Upper lobe of right lung (tissue), 1 donor: ENCODE measurements at regions not wholly inside any gene's neighbourhood (a gene's known extent, or its start where the extent isn't known, plus 50 kb on each side); places are given as distances from the start of the nearest gene placed in this dataset.

Experiments used
- ATAC-seq: fragments of 200-7000 bp; cut with Tn5 transposase; one replicate; pipeline ENCODE4 v1.9.1; 2020; ENCODE audit warnings: mild to moderate bottlenecking, moderate library complexity
- DNase-seq: peaks from one replicate; pipeline ENCODE4 v3.0.0-alpha.2; 2020
- H3K27ac ChIP-seq: fragments of 200-600 bp; one replicate; pipeline ENCODE4 v1.8.0; 2022
- H3K27me3 ChIP-seq: fragments of 200-600 bp; one replicate; pipeline ENCODE4 v1.8.0; 2022; ENCODE audit warnings: mild to moderate bottlenecking
- H3K36me3 ChIP-seq: fragments of 200-600 bp; one replicate; pipeline ENCODE4 v1.8.0; 2022
- H3K4me1 ChIP-seq: fragments of 200-600 bp; one replicate; pipeline ENCODE4 v1.8.0; 2022
- H3K4me3 ChIP-seq: fragments of 200-600 bp; one replicate; pipeline ENCODE4 v1.8.0; 2022; ENCODE audit warnings: mild to moderate bottlenecking
- H3K9me3 ChIP-seq: fragments of 200-600 bp; one replicate; pipeline ENCODE4 v1.8.0; 2022
- intact Hi-C: fragments of 100-400 bp; cut with DNase I; formaldehyde crosslinking; loops from one replicate; pipeline ENCODE4 v1.11.0; 2022
- TF ChIP-seq, protein P1 (sequence below): fragments of 200-600 bp; IDR thresholded peaks from one replicate; pipeline ENCODE4 v1.8.0; 2022; ENCODE audit warnings: antibody characterized with exemption
- donor health status: DM: no; HTN: yes; CAD: no; lungs with severe emphysema.

DNA sequence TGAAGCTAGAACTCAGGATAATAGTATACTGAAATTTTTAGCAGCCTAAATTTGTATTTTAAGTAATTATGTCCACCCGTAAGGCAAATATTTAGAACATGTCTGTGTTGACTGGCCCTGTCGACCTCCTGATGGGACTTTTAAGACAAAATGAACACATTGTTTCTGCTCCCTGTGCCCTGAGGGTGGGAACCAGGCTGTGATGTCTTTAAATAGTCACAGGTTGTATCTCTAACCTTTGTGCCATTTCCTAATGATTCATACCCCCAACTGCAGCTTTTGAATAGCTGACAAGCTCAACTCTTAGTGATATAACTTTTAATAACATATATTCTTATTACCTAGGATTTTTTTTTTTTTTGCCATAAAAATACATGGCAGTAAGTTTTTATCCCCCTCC is 494.9 kb upstream of the AKR1E2 start:
- Histone ChIP-seq H3K9me3 (peaks cover 7% of the 10 kb centered on the region), H3K27ac (no peak overlapping the region), H3K4me1 (no peaks in the 10 kb centered on the region), H3K36me3 (no peaks in the 10 kb centered on the region), H3K4me3 (no peak overlapping the region), H3K27me3 (no peaks in the 10 kb centered on the region)
- intact Hi-C loops = no loop called here
- ATAC-seq (no peak), DNase-seq (no peak)
- TF ChIP-seq, protein P1, sequence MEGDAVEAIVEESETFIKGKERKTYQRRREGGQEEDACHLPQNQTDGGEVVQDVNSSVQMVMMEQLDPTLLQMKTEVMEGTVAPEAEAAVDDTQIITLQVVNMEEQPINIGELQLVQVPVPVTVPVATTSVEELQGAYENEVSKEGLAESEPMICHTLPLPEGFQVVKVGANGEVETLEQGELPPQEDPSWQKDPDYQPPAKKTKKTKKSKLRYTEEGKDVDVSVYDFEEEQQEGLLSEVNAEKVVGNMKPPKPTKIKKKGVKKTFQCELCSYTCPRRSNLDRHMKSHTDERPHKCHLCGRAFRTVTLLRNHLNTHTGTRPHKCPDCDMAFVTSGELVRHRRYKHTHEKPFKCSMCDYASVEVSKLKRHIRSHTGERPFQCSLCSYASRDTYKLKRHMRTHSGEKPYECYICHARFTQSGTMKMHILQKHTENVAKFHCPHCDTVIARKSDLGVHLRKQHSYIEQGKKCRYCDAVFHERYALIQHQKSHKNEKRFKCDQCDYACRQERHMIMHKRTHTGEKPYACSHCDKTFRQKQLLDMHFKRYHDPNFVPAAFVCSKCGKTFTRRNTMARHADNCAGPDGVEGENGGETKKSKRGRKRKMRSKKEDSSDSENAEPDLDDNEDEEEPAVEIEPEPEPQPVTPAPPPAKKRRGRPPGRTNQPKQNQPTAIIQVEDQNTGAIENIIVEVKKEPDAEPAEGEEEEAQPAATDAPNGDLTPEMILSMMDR = no peak

DNA sequence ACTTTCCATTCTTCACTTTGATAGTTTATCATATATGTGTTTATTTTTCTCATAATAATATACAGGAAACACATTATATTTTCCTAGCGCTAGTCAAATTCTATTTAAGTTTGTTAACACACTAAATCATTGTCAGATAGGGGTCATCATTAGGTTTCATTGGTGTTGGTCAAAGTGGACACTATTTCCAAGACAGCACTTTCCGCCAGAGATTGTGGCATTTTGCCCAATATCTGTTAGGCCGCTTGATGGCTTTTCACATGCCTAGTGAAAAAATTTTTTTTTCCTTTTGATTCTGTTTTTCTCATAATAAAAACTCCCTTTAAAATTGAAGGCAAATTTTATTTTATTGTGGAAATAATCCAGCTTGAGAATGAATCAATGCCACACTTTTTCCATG is 495.4 kb upstream of the AKR1E2 start:
- Histone ChIP-seq H3K36me3 (no peaks in the 10 kb centered on the region), H3K9me3 (peaks cover 7% of the 10 kb centered on the region), H3K4me3 (no peak overlapping the region), H3K27me3 (no peaks in the 10 kb centered on the region), H3K4me1 (no peaks in the 10 kb centered on the region), H3K27ac (no peak overlapping the region)
- ATAC-seq (no peak), DNase-seq (no peak)
- TF ChIP-seq, protein P1 = no peak
- intact Hi-C loops = no loop called here

DNA sequence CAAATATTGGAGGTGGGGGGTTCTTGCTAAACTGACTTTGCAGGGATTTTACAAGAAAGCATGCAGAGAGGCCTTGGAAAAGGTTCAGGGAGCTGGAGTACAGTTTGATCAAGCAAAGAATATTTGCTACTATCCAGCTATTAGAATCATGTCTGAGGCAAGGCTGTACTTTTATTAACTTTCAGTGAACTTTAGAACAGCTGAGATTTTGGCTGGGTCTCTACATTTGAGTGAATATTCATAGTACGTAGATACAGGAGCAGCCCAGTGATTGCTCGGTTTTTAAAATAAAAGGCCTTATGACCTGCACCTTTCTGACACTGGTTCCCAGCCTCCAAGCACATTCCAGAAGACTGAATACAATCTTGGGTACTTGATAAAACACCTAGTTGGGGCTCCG is 496.8 kb upstream of the AKR1E2 start:
- Histone ChIP-seq H3K4me1 (no peaks in the 10 kb centered on the region), H3K4me3 (no peak overlapping the region), H3K27ac (no peak overlapping the region), H3K36me3 (no peaks in the 10 kb centered on the region), H3K27me3 (no peaks in the 10 kb centered on the region), H3K9me3 (peaks cover 7% of the 10 kb centered on the region)
- intact Hi-C loops = no loop called here
- ATAC-seq (no peak), DNase-seq (no peak)
- TF ChIP-seq, protein P1 = no peak

DNA sequence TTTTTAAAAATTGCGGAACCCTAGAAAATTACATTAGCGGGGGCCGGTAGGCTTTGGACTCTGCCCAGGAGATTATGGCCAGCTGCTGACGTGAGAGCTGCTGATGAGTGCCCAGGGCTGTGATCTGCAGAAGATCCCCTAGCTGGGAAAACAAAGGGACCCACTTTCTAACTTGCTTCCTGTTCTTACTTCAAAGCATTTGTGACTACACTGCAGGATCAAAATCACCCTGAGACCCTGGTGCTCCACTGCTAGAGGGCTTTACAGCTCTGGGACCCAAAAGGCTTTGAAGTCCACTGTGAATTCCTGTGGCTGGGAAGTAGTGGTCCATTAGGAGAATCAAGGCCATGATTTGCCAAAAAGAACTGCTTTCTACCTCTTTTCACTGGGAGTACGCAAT is 499.4 kb upstream of the AKR1E2 start:
- intact Hi-C loops = no loop called here

DNA sequence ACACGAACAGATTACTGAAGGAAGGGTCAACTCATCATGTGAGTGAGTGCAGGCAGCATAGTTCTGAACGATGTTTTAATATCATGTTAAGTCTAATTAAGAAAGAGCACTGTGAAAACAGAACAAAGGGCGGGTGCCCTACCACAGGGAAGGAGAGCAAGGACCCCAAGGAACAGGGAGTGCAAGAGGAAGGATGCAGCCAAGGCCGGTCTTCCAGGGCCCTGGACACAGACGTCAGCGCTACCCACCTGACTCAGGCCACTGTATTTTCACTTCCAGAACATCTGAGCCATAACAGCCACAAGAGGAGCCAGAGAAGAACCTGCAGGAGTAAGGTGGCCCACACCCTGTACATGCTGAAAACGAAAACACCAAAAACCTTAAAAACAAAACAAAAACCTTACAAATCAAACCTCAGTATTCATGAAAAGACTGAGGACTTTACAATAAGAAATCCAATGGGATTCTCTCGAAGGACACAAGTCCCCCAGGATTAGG is 506.1 kb upstream of the AKR1E2 start:
- Histone ChIP-seq H3K36me3 (no peaks in the 10 kb centered on the region), H3K4me1 (no peaks in the 10 kb centered on the region), H3K9me3 (no peaks in the 10 kb centered on the region), H3K27me3 (no peaks in the 10 kb centered on the region), H3K4me3 (no peak overlapping the region), H3K27ac (no peak overlapping the region)
- TF ChIP-seq, protein P1 = no peak
- intact Hi-C loops = no loop called here
- no peak for DNase-seq
- ATAC-seq = no peak

More for the DNA sequence above, 499.4 kb upstream of the AKR1E2 start:
- Histone ChIP-seq H3K4me3 (no peak overlapping the region), H3K9me3 (no peaks in the 10 kb centered on the region), H3K36me3 (no peaks in the 10 kb centered on the region), H3K27ac (no peak overlapping the region), H3K4me1 (no peaks in the 10 kb centered on the region), H3K27me3 (no peaks in the 10 kb centered on the region)
- DNase-seq (no peak), ATAC-seq (no peak)
- TF ChIP-seq, protein P1 = no peak

DNA sequence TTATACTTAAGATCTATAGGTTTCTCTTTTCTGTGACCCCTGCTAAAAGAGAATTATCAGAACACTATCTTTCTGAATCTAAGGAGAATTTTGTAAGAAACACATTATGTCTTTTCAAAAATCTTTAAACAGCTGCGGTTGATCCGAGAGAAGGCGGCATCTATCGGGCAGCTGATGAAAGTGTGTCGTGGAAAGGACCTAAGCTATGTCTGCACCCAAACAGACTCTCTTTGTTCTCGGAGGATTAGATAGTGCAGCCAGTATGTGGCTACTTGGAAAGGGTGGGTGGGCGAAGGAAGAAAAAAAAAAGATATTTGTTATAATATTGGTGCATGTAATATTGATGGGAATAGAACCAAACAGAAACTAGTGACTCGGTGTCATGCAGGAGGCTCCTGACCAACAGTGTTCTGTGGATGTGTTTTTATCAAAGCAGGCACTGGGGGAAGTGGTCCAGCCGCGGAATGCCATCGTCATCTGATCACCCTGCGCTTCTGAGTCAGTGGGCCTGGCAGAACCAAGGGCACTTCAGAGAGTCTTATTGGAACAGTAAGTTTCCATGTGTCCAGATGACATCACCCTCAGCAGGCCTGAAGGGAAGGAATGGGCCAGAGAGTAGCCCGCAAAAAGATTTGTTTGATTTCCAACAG is 509.7 kb upstream of the AKR1E2 start:
- TF ChIP-seq, protein P1 = no peak
- Histone ChIP-seq H3K27ac (no peak overlapping the region), H3K4me1 (no peaks in the 10 kb centered on the region), H3K4me3 (no peak overlapping the region), H3K27me3 (no peaks in the 10 kb centered on the region), H3K9me3 (no peaks in the 10 kb centered on the region), H3K36me3 (no peaks in the 10 kb centered on the region)
- DNase-seq = no peak
- intact Hi-C loops = no loop called here
- no peak for ATAC-seq
